Hepatocyte (in vitro differentiated cells): ENCODE measurements at regions not wholly inside any gene's neighbourhood (a gene's known extent, or its start where the extent isn't known, plus 50 kb on each side); places are given as distances from the start of the nearest gene placed in this dataset.

Experiments used
- CTCF ChIP-seq: fragments of 200-600 bp; sonication (generic); IDR thresholded peaks from 2 replicates; pipeline ENCODE4 v1.5.1; 2016; ENCODE audit warnings: antibody characterized with exemption, mild to moderate bottlenecking; ENCODE audit not compliant: poor library complexity
- EZH2 ChIP-seq: fragments of 200-600 bp; sonication (generic); IDR thresholded peaks from 2 replicates; pipeline ENCODE4 v1.6.1; 2016; ENCODE audit warnings: antibody characterized with exemption, mild to moderate bottlenecking, borderline replicate concordance
- EZH2phosphoT487 ChIP-seq: fragments of 200-600 bp; sonication (generic); IDR thresholded peaks from one replicate; pipeline ENCODE4 v1.6.1; 2018; ENCODE audit warnings: antibody characterized with exemption, mild to moderate bottlenecking, low read depth, moderate library complexity; ENCODE audit not compliant: unreplicated experiment, severe bottlenecking

DNA sequence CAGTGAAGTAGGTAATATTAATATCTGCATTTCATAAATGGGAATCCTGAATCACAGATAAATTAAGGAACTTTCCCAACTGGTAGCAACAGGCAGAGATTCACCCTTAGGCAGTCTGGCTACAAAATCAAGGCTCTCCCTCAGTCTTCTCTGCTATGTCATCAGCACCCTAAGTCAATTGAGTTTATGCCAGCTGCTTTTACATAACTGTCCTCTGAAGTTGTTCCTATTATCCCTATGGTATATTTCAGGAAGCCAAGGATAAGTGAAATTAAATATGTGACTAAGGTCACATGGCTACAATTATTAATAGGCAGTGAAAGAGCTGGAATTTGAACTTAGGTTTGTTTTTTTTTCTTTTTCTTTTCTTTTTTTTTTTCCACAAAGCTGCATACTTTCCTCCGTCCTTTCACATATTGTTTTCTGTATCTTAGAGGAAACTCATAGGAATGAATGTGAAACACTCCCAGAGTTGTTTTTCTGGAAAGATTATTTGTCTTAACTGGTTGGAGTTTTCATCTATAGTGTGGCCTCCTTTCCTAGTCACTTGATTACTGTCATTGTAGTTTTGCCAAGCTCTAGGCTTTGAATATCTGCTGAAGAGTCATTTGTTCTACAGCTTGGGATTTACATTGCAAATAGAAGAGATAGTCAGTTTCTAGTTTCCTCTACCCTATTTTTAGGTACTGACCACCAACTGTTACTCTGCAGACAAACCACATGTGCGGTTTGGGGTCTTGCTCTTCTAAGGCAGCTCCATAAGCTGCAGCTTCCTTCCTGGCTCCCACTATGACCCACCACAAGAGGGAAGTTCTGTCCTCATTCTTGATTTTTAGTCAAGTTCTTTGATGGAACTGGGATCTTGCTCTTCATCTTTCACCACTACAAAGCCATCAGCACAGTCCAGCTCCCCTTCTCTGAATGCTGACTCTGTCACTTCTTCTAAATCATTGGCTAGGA lies 338.0 kb upstream of the KIAA1217 start:
- TF ChIP-seq EZH2: no peak
- no peak for TF ChIP-seq CTCF
- TF ChIP-seq EZH2phosphoT487: no peak
